Osteocyte (in vitro differentiated cells): ENCODE measurements at regions not wholly inside any gene's neighbourhood (a gene's known extent, or its start where the extent isn't known, plus 50 kb on each side); places are given as distances from the start of the nearest gene placed in this dataset.

Source experiments
- DNase-seq: peaks from one replicate; pipeline ENCODE4 v3.0.0; 2021; ENCODE audit warnings: mixed read lengths; ENCODE audit not compliant: unreplicated experiment; ENCODE audit errors: extremely low spot score
- H3K27ac Mint-ChIP-seq: one replicate; pipeline ENCODE4 v1.8.0; 2021; ENCODE audit warnings: mild to moderate bottlenecking, mixed read lengths; ENCODE audit not compliant: unreplicated experiment
- H3K27me3 Mint-ChIP-seq: one replicate; pipeline ENCODE4 v1.8.0; 2021; ENCODE audit warnings: mixed read lengths; ENCODE audit not compliant: unreplicated experiment
- H3K36me3 Mint-ChIP-seq: one replicate; pipeline ENCODE4 v1.8.0; 2021; ENCODE audit warnings: mixed read lengths; ENCODE audit not compliant: unreplicated experiment
- H3K4me1 Mint-ChIP-seq: one replicate; pipeline ENCODE4 v1.8.0; 2021; ENCODE audit warnings: mixed read lengths; ENCODE audit not compliant: unreplicated experiment
- H3K4me3 Mint-ChIP-seq: one replicate; pipeline ENCODE4 v1.8.0; 2021; ENCODE audit warnings: mild to moderate bottlenecking, moderate library complexity, mixed read lengths; ENCODE audit not compliant: unreplicated experiment
- H3K9me3 Mint-ChIP-seq: one replicate; pipeline ENCODE4 v1.8.0; 2021; ENCODE audit warnings: mixed read lengths; ENCODE audit not compliant: unreplicated experiment
- TF ChIP-seq, protein P1 (sequence below): fragments of 200-600 bp; sonication (generic); IDR thresholded peaks from 2 replicates; pipeline ENCODE4 v1.5.0; 2021; ENCODE audit warnings: antibody characterized with exemption, mild to moderate bottlenecking, moderate library complexity

DNA sequence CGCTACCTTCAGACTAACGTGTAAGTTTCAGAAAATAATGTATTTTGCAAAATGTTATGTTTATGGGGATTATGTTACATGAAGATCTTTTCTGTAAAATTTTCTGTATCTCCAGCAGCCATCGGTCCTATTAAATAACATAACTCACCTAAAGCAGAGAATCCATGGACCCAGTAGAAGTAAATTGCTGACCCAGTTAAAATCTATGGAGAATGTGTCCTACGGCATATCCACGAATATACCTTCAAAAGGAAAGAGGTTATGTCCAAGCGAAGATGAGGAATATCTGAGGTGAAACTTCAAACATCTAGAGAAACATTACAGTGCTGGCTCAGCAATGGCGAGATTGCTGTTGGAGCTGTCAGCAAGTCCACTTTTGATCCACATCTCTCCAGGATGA, 492.2 kb upstream of the ADAMTS16 start:
- Mint-ChIP-seq H3K4me1 (no peaks in the 10 kb centered on the region), H3K36me3 (no peaks in the 10 kb centered on the region)

DNA sequence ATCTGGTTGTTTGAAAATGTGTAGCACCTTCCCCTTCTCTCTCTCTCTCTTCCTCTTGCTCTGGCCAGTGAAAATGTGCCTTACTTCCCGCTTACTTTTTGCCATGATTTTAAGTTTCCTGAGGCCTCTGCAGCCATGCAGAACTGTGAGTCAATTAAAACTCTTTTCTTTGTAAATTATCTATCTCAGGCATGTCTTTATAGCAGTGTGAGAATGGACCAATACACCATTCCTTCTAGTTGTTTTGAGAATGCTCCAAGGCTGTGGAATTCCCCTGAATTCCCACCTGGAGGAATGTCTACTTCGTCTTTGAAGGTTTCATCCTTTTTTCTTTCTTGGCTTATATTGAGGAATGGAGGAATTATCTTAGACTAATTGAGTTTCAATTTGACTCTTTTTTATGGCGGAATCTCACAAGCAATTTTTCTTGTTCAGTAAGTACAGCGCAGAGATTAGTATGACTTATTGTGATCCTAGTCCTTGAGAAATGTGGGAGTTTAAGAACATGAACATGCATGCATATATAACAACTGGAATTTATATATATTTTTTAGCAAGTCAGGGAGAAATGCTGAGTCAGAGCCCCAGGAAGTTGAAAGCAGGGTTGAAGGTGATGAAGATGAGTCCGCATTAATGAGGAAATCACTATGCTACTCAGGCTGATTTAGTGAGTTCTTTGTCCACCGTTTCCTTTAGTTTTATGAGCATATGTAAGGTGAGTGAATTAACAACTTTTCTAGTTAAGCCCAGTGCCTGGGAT, 488.1 kb upstream of the ADAMTS16 start:
- DNase-seq, result no peak
- H3K4me1 Mint-ChIP-seq, result no peaks in the 10 kb centered on the region
- H3K27ac Mint-ChIP-seq, result no peak overlapping the region
- H3K36me3 Mint-ChIP-seq, result no peaks in the 10 kb centered on the region
- no peaks in the 10 kb centered on the region for H3K27me3 Mint-ChIP-seq
- H3K4me3 Mint-ChIP-seq, result no peak overlapping the region
- TF ChIP-seq, protein P1, sequence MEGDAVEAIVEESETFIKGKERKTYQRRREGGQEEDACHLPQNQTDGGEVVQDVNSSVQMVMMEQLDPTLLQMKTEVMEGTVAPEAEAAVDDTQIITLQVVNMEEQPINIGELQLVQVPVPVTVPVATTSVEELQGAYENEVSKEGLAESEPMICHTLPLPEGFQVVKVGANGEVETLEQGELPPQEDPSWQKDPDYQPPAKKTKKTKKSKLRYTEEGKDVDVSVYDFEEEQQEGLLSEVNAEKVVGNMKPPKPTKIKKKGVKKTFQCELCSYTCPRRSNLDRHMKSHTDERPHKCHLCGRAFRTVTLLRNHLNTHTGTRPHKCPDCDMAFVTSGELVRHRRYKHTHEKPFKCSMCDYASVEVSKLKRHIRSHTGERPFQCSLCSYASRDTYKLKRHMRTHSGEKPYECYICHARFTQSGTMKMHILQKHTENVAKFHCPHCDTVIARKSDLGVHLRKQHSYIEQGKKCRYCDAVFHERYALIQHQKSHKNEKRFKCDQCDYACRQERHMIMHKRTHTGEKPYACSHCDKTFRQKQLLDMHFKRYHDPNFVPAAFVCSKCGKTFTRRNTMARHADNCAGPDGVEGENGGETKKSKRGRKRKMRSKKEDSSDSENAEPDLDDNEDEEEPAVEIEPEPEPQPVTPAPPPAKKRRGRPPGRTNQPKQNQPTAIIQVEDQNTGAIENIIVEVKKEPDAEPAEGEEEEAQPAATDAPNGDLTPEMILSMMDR, result no peak
- no peaks in the 10 kb centered on the region for H3K9me3 Mint-ChIP-seq

More for the DNA sequence above, 492.2 kb upstream of the ADAMTS16 start:
- H3K4me3 Mint-ChIP-seq, result no peak overlapping the region
- H3K27ac Mint-ChIP-seq, result no peak overlapping the region
- no peaks in the 10 kb centered on the region for H3K27me3 Mint-ChIP-seq
- TF ChIP-seq, protein P1, result no peak
- no peaks in the 10 kb centered on the region for H3K9me3 Mint-ChIP-seq
- no peak for DNase-seq

DNA sequence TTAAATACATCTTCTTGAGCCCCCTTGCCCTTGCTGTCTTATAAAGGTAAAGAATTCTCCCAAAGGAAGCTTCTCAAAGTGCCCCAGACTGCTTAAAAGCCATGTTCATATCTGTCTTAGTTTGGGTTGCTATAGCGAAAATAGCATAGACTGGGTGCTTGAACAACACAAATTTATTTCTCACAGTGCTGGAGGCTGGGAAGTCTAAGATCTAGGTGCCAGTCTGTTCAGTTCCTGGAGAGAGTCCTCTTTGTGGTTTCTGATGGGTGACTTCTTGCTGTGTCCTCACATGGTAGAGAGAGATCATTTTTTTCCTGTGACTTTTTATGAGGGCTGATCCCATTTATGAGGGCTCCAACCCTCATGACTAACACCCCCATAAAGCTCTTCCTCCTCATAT, 486.7 kb upstream of the ADAMTS16 start:
- Mint-ChIP-seq H3K36me3 (no peaks in the 10 kb centered on the region), H3K4me3 (no peak overlapping the region), H3K9me3 (peaks cover 6% of the 10 kb centered on the region), H3K4me1 (no peaks in the 10 kb centered on the region), H3K27me3 (no peaks in the 10 kb centered on the region), H3K27ac (no peak overlapping the region)
- TF ChIP-seq, protein P1, result no peak
- no peak for DNase-seq

DNA sequence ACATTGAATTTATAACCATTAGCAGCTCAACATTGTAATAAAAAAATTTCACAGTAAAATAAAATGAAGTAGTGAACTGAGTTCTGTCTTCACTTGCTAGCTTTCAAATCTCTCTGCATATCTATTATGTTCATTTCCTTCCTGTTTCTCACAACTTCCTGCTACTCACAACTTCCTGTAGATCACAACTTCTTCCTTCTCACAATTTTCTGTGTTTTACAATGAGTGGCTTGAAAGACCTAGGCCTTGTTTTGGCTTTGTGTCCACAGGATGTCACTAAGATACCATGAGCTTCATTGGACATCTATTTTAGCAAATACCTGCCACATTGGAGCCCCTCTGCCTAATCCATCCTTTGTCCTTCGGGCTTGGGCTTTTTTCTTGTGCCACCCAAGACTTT, 480.3 kb upstream of the ADAMTS16 start:
- no peak overlapping the region for H3K27ac Mint-ChIP-seq

DNA sequence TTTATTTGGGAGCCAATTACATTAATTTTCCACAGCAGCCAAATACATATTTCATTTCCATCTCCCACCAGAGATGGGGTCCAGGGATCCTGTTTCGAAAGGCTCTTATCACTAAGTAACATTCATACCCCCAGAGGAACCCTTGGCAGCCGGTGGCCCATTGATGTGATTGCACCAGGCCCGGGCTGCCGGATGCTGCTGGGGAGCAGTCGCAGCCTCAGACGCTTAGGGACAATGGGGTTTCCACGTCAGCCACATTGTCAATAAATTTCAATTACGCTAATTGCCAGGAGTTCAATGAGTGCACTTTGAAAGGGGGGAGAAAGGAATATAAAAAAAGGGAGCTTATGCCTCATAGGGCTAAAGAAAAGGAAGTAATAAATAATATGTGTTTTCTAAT, 478.8 kb upstream of the ADAMTS16 start:
- Mint-ChIP-seq H3K4me1 (no peaks in the 10 kb centered on the region), H3K27ac (no peak overlapping the region), H3K4me3 (no peak overlapping the region), H3K36me3 (no peaks in the 10 kb centered on the region), H3K9me3 (peaks cover 8% of the 10 kb centered on the region), H3K27me3 (no peaks in the 10 kb centered on the region)
- TF ChIP-seq, protein P1, result no peak
- DNase-seq, result no peak

More for the DNA sequence above, 480.3 kb upstream of the ADAMTS16 start:
- Mint-ChIP-seq H3K4me1 (no peaks in the 10 kb centered on the region), H3K27me3 (no peaks in the 10 kb centered on the region), H3K36me3 (no peaks in the 10 kb centered on the region), H3K9me3 (peaks cover 8% of the 10 kb centered on the region), H3K4me3 (no peak overlapping the region)
- TF ChIP-seq, protein P1, result no peak
- no peak for DNase-seq
